Gastroesophageal sphincter (tissue), 3 donors: ENCODE measurements at regions not wholly inside any gene's neighbourhood (a gene's known extent, or its start where the extent isn't known, plus 50 kb on each side); places are given as distances from the start of the nearest gene placed in this dataset.

Experiments used
- CTCF ChIP-seq, 4 experiments: fragments of 200-600 bp in 2 of 4; fragments of 450-650 bp in 2 of 4; sonication (generic) in 1 of 4; IDR thresholded peaks; one replicate each; pipeline ENCODE4 v1.5.1; 2017 to 2019; ENCODE audit warnings: antibody characterized with exemption in 4 of 4, mild to moderate bottlenecking in 2 of 4, moderate library complexity in 2 of 4
- EP300 ChIP-seq: sonication (generic); formaldehyde crosslinking; IDR thresholded peaks from one replicate; pipeline ENCODE4 v1.6.1; 2017; ENCODE audit warnings: antibody characterized with exemption, mild to moderate bottlenecking
- POLR2A ChIP-seq, 2 donors: fragments of 450-650 bp; IDR thresholded peaks; one replicate each; pipeline ENCODE4 v1.6.1; 2017; ENCODE audit warnings: antibody characterized with exemption in 2 of 2, mild to moderate bottlenecking in 2 of 2, moderate library complexity in 1 of 2
- POLR2AphosphoS5 ChIP-seq: sonication (generic); formaldehyde crosslinking; IDR thresholded peaks from one replicate; pipeline ENCODE4 v1.6.1; 2017; ENCODE audit warnings: antibody characterized with exemption

DNA sequence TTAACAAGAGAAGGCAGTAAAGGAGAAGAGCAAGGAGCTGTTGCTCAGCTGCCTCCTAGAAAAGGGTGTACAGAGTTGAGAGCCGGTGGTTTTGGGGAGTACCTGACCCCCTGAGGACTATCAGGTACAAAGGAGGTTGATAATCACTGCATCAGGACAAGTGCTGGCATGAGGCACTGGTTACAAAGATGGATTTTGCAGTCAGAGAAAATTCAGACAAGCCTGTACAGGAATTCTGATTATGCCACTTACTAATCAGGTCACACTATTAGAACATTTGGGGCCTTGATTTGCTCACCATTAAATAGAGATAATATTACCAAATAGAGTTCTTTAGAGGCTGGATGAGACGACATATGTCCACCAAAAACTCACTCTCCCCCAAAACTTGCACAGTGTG, 450.9 kb upstream of the TMPO start:
- TF ChIP-seq CTCF (IDR thresholded peaks at IDR 0.05) (no peak), POLR2A (IDR thresholded peaks at IDR 0.05) (no peak), POLR2AphosphoS5 (no peak), EP300 (no peak)
